HEK293T (cell line): ENCODE measurements at regions not wholly inside any gene's neighbourhood (a gene's known extent, or its start where the extent isn't known, plus 50 kb on each side); places are given as distances from the start of the nearest gene placed in this dataset.
"Not testable (repeated sequence)": the region's sequence is repeated elsewhere in the genome, so short reads cannot be mapped to it uniquely, and the experiment has no call there.

Experiments
- CTCF ChIA-PET: fragments of 350-600 bp; formaldehyde crosslinking; extraction: SDS; loops from one replicate; lab custom pipeline; 2021; ENCODE audit warnings: antibody characterized with exemption, inconsistent platforms; lab: Yijun Ruan, JAX
- POLR2A ChIA-PET: fragments of 350-600 bp; formaldehyde crosslinking; extraction: SDS; loops from one replicate; lab custom pipeline; 2020; ENCODE audit warnings: antibody characterized with exemption, inconsistent platforms; lab: Yijun Ruan, JAX
- DNase-seq: peaks from one replicate; pipeline ENCODE4 v3.0.0; 2012; ENCODE audit warnings: mixed read lengths; ENCODE audit errors: extremely low spot score
- ARNT ChIP-seq: fragments of 450-650 bp; IDR thresholded peaks from 2 replicates; pipeline ENCODE4 v1.6.1; 2017; ENCODE audit warnings: mild to moderate bottlenecking
- BHLHE40 ChIP-seq: fragments of 450-650 bp; IDR thresholded peaks from 2 replicates; pipeline ENCODE4 v1.6.1; 2016; ENCODE audit warnings: mild to moderate bottlenecking, moderate library complexity, borderline replicate concordance
- CTBP1 ChIP-seq: fragments of 450-650 bp; IDR thresholded peaks from 2 replicates; pipeline ENCODE4 v1.6.1; 2016; ENCODE audit warnings: borderline replicate concordance
- ELF4 ChIP-seq: fragments of 450-650 bp; IDR thresholded peaks from 2 replicates; pipeline ENCODE4 v1.6.1; 2017; ENCODE audit warnings: antibody characterized with exemption
- FOXA1 ChIP-seq: fragments of 450-650 bp; IDR thresholded peaks from 2 replicates; pipeline ENCODE4 v1.6.1; 2016; ENCODE audit warnings: mild to moderate bottlenecking
- FOXK2 ChIP-seq: fragments of 450-650 bp; IDR thresholded peaks from 2 replicates; pipeline ENCODE4 v1.6.1; 2016; ENCODE audit warnings: mild to moderate bottlenecking
- FOXM1 ChIP-seq: fragments of 450-650 bp; IDR thresholded peaks from 2 replicates; pipeline ENCODE4 v1.6.1; 2017; ENCODE audit warnings: mild to moderate bottlenecking, borderline replicate concordance
- HDGF ChIP-seq: fragments of 450-650 bp; IDR thresholded peaks from 2 replicates; pipeline ENCODE4 v1.6.1; 2017; ENCODE audit warnings: antibody characterized with exemption, borderline replicate concordance
- L3MBTL2 ChIP-seq: fragments of 450-650 bp; conservative IDR thresholded peaks from 2 replicates; pipeline ENCODE4 v1.6.1; 2016; ENCODE audit warnings: mild to moderate bottlenecking
- LEF1 ChIP-seq: fragments of 450-650 bp; IDR thresholded peaks from 2 replicates; pipeline ENCODE4 v1.6.1; 2017; ENCODE audit warnings: mild to moderate bottlenecking, borderline replicate concordance
- NFRKB ChIP-seq: fragments of 450-650 bp; IDR thresholded peaks from 2 replicates; pipeline ENCODE4 v1.6.1; 2016; ENCODE audit warnings: mild to moderate bottlenecking, moderate library complexity
- PKNOX1 ChIP-seq: fragments of 450-650 bp; IDR thresholded peaks from 2 replicates; pipeline ENCODE4 v1.6.1; 2016
- SP1 ChIP-seq: fragments of 450-650 bp; IDR thresholded peaks from 2 replicates; pipeline ENCODE4 v1.6.1; 2017
- SUZ12 ChIP-seq: fragments of 450-650 bp; IDR thresholded peaks from 2 replicates; pipeline ENCODE4 v1.6.1; 2016; ENCODE audit warnings: mild to moderate bottlenecking
- TARDBP ChIP-seq: fragments of 450-650 bp; IDR thresholded peaks from 2 replicates; pipeline ENCODE4 v1.6.1; 2016
- ZNF384 ChIP-seq: fragments of 450-650 bp; IDR thresholded peaks from 2 replicates; pipeline ENCODE4 v1.6.1; 2016

GRCh38 chr1:224554056-224554455 is 62.1 kb upstream of the CNIH3 start:
- CTCF ChIA-PET, result interaction anchor here (0.6 kb wide), 1 partner anchor 57 kb away, joined by 3 read pairs; no protein-coding TSS in a partner anchor
- DNase-seq, result no peak
- TF ChIP-seq LEF1 (no peak), PKNOX1 (no peak), HDGF (no peak), SUZ12 (no peak), L3MBTL2 (no peak), FOXM1 (no peak), FOXK2 (no peak), BHLHE40 (no peak), CTBP1 (no peak), FOXA1 (no peak), ZNF384 (no peak), ARNT (no peak), TARDBP (no peak), ELF4 (no peak), SP1 (no peak), NFRKB (no peak)
- POLR2A ChIA-PET, result no interaction called here

DNA sequence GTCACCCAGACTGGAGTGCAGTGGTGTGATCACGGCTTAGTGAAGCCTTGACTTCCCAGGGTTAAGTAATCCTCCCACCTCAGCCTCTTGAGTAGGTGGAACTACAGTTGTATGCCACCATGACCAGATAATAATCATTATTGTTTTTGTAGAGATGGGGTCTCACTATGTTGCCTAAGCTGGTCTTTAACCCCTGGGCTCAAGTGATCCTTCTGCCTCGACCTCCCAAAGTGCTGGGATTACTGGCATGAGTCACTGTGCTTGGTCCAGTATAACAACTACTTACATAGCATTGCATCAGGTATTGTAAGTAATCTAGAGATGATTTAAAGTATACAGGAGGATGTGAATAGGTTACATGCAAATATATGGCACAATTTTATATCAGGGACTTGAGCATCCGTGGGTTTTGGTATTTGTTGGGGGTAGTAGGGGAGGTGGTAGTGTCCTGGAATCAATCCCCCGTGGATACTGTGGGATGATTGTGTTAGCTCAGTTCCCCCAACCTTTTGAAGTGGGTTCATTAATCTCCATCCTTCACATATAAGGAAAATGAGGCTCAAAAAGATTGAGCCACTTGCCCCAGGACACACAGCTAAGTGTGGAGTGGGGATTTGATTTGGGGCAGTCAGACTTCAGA is 61.4 kb upstream of the CNIH3 start:
- no peak for DNase-seq
- no peak for TF ChIP-seq SP1
- TF ChIP-seq ZNF384, result no peak
- TF ChIP-seq SUZ12, result no peak
- TF ChIP-seq FOXK2, result no peak
- no peak for TF ChIP-seq CTBP1
- TF ChIP-seq HDGF, result no peak
- TF ChIP-seq FOXM1, result no peak
- ChIA-PET CTCF (no interaction called here), POLR2A (no interaction called here)

GRCh38 chr1:224558904-224559303 is 57.2 kb upstream of the CNIH3 start:
- CTCF ChIA-PET, result interaction anchor here (0.7 kb wide), 1 partner anchor 33 kb away, joined by 3 read pairs; no protein-coding TSS in a partner anchor
- DNase-seq, result no peak
- TF ChIP-seq L3MBTL2, result no peak
- TF ChIP-seq SUZ12, result no peak
- no peak for TF ChIP-seq TARDBP
- TF ChIP-seq CTBP1, result no peak
- TF ChIP-seq ARNT, result no peak
- no peak for TF ChIP-seq FOXA1
- no peak for TF ChIP-seq NFRKB
- TF ChIP-seq FOXK2, result no peak
- no peak for TF ChIP-seq ZNF384
- no peak for TF ChIP-seq PKNOX1
- TF ChIP-seq ELF4, result no peak
- no peak for TF ChIP-seq SP1
- no peak for TF ChIP-seq FOXM1
- TF ChIP-seq BHLHE40, result no peak
- TF ChIP-seq LEF1, result no peak
- TF ChIP-seq HDGF, result no peak
- POLR2A ChIA-PET, result no interaction called here

DNA sequence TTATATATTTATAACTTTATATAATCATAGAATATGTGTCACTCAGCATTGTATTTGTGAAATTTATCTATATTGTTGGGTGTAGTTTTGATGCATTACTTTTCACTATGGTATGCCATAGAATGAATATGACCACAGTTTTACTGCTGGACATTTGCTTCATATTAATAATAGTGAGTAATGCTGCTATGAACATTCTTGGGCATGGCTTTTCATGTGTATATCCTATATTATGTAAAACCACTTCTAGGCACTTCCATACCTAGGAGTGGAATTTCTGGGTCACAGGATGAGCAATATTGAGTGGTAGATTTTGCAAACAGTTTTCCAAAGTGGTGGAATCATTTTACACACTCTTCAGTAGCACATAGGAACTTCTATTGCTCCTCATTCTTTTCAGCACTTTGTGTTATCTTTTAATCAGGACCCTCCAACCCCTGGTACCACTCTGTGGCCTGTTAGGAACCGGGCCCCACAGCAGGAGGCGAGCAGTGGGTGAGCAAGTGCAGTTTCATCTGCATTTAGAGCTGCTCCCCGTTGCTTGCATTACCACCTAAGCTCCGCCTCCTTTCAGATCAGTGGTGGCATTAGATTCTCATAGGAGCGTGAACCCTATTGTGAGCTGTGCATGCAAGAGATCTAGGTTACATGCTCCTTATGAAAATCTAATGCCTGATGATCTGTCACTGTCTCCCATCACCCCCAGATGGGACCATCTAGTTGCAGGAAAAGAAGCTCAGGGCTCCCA is 56.0 kb upstream of the CNIH3 start:
- ChIA-PET CTCF (no interaction called here), POLR2A (no interaction called here)
- TF ChIP-seq SP1 (no peak), FOXA1 (no peak), SUZ12 (no peak), HDGF (no peak), ARNT (no peak), FOXK2 (no peak), CTBP1 (no peak)
- no peak for DNase-seq

GRCh38 chr1:224562881-224563280 is 53.2 kb upstream of the CNIH3 start:
- CTCF ChIA-PET, POLR2A ChIA-PET, DNase-seq: not testable (repeated sequence)

DNA sequence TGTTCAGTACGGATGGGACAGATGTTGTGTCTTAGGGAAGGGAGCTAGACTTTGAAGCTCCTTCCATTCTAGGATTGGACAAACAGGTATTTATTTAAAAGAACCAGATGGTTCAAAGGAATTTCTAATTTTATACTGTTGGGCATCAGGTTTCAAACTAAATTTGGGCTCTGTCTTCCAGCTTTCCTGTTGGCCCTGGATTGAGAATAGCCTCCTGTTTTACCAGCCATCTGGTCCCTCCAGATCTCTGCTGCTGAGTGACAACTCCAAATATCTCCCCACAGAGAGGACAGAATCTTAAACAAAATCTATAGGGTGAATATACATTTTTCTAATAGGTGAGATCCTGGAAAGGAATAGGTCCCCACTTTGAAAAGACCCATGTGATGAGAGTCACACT is 52.5 kb upstream of the CNIH3 start:
- no peak for DNase-seq

GRCh38 chr1:224564454-224565084 is 51.5 kb upstream of the CNIH3 start:
- no peak for DNase-seq
- CTCF ChIA-PET, result interaction anchor here (0.6 to 1.4 kb wide), 2 partner anchors 217 to 287 kb away, joined by 3 to 4 read pairs; no protein-coding TSS in a partner anchor
- POLR2A ChIA-PET, result no interaction called here
- TF ChIP-seq PKNOX1 (no peak), BHLHE40 (no peak), ARNT (no peak), FOXM1 (no peak)

More for the DNA sequence above, 52.5 kb upstream of the CNIH3 start:
- ChIA-PET POLR2A (no interaction called here), CTCF (no interaction called here)
- TF ChIP-seq FOXK2 (no peak), FOXA1 (no peak)
